GM18520 (cell line): ENCODE measurements at regions not wholly inside any gene's neighbourhood (a gene's known extent, or its start where the extent isn't known, plus 50 kb on each side); places are given as distances from the start of the nearest gene placed in this dataset.

Source experiments
- ATAC-seq: cut with Tn5 transposase; IDR thresholded peaks from one replicate; pipeline ENCODE4 v1.9.1; 2021; ENCODE audit not compliant: unreplicated experiment

DNA sequence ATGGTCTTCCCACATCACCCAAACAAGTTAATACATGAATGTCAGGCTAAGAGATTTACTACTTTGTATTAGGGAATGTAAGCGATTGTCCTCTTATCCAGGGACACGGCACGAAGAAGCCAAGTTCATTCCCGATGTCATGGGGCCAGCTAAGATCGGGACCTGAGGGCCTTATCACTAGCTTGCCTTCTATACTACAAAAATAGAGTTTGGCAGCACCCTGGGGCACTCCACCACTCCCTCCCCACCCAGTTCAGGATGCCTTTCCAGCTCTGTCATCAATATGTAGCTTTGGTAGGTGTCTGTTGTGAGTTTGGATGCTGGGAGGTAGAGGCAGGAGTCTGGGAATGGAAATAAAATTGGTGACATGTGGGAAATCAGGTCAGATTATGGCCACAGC lies 197.5 kb downstream of the ATG4C start:
- ATAC-seq = no peak

DNA sequence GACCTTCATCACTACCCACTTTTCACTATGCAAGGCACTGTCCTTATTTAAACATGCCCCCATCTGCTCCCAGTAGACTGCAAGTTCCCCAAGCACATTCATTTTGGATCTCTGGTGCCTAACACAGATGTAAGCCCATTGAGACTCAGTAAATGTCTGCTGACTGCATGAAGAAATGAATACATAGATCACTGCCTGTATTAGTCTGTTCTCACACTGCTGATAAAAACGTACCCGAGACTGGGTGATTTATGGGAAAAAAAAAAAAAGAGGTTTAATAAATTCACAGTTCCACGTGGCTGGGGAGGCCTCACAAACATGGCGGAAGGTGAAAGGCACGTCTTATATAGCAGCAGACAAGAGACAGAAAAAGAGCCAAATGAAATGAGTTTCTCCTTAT lies 204.9 kb downstream of the ATG4C start:
- ATAC-seq = no peak

DNA sequence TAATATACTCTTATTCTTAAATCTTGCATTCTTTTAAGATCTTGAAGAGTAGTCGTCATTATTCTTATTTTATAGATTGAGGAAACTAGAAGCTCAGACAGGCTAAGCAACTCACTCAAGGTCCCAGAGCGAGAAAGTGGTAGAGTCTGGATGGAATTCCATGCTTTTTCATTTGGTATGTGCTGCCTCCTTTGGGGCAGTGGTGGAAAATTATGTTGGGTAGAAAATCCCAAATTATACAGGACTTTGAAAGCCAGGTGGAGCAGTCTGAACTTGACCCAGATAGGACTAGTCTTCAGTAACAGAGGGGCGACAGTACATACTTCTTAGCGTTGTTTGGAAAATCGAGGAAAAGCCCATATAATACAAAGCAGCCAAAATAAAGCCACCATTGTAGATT lies 205.6 kb downstream of the ATG4C start:
- no peak for ATAC-seq

DNA sequence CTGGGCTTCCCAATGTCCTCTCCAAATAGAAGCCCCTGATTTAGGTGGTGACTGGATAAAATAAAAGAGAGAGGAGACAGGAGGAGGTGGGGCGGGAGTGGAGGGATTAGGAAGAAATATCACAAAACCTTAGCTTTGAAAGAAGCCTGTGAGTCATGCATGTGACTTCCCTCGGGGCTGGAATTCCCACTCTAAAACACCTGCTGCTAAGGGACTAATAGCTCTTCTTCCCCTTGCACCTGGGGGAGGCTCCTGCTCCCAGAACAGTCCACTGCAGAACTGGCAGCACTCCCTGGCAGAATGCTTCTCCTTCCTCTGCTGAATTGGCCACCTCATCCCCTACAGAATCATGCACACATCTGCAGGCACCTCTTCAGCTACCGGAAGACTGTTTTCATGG lies 207.2 kb downstream of the ATG4C start:
- no peak for ATAC-seq

DNA sequence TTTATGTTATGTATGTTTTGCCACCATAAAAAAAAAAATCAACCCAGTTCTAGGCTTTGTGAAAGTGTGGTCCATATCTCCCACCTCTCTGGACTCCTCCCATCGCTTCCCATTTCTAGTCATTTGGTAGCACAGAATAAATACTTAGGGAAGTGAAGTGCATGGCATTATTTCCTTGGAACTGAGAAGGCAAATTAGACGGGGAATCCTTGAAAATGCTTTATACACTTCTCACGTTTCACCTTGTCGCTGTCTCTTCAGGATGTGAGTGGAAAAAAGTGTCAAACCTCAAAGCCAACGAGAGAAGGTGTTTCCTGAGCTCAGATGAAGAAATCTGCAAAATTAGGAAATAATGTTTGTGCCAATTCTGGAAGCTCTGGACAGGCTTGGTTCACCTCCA lies 209.9 kb downstream of the ATG4C start:
- ATAC-seq = no peak

DNA sequence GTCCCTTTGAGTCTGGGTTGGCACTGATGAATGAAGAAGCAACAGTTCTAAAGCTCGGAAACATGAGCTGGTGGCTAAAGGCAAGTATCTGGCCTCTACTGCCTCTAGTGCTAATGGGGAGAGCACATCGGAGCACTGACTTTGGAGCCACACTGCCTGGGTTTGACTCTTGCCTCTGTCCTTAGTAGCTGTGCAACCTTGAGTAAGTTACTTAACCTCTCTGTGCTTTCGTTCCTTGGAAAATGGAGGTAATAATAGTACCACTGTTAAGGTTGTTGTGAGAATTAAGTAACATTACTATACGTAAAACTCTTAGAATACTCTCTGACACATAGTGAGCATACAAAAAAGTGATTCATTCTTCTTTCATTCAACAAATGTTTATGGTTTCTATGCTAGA lies 211.2 kb downstream of the ATG4C start:
- no peak for ATAC-seq

DNA sequence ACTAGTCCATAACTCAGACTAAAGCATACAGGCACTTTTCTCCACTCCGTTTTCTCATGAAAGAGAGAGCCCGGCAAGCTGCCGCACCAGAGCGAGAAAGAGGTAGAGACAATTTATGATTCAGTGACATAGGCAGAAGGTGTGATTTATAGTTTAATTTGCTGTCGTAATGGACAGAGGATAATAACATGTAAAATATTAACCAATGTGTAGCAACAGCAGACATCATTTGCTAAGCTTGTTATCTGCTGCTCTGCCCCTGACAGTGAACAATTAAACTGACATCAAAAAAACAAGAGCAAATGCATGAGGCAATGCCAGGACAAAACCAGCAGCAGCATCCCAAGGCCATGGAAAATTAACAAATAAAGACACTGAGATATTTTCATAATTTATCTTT lies 214.0 kb downstream of the ATG4C start:
- no peak for ATAC-seq

DNA sequence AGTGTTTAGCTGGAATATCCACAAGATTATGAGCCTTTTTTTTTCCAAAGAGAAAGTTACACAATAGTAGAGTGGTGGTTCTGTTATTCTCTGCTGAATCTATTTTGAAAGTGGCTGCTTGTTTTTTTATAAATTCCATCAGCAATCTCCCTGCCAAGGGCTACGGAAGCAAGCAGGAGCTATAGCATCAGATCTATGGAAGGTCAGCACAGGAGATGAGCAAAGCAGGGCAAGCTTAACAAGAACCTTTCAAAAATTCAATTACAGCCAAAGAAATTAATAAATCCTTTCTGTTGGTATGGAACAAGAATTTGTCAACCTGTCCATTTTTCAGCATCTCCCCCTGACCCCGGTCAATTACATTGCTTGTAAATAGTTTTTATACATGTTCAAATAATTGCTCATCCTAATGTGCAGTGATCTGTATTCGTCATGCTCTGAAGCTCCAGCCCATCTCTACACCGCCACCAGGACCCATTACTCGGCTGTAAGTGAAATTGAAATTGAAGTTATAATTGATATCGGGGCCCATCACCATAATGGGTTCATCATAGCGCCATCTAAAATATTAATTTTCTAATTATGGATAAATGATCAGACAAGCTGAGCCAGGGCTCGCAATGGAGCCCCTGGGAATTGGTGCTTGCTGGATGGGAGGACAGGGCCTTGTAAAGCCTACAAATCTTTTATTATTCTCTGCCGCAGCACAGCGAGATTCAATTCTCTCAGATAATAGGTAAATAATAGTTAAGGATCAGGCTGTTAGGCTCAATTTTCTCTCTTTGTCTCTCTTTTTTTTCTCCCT lies 215.1 kb downstream of the ATG4C start:
- ATAC-seq = no peak

DNA sequence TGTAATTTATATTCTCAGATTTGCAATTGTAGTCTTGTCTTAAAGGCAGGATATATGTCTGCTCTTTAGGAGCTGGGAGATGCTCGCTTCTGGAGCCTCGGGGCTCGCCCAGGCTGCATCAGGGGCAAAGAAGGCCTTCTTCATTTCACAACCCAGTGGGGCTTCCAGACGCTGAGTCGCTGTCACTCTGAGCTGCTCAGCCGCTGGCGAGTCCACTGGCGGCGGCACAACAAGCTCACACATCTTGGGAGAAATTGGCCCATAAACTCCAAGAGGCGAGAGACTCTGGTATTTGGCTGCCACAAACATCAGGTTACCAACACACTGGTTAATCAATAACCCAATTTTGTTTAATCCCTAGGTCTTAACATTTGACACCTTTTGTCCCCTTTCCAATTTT lies 216.6 kb downstream of the ATG4C start:
- no peak for ATAC-seq

DNA sequence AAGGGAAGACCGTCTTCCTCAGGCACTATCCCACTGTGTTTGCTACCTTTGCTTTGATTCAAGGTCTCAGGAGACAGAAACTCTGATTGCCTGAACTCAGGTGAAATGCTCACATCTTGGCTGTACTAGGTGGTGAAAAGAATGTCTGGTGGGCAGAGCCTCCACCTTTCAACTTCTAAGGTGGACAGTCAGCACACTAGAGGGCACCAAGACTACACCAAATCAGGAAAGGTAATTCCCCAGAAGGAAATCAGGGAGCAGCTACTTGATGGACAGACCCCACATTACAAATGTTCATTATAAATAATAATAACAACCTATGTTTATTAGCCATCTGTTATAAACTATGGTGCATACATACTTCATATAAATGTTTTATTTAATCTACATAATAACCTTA lies 220.9 kb downstream of the ATG4C start:
- no peak for ATAC-seq

DNA sequence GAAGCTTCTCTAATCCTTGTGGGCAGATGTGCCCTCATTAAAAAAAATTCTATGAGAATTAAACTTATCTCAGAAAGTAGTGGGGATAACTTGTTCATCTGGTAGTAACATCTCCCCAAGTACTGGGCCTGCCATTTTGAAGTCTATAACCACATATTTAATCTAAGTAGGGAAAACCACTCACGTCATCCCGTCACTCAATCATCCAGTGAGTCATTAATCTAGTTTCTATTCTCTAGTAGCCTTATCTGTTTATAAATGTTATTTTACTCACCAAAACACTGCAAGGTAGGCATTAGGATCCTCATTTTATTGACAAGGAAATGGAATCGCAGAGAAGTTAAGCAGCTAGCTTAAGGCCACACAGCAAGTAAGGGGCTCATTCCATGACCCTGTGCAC lies 221.9 kb downstream of the ATG4C start:
- no peak for ATAC-seq

DNA sequence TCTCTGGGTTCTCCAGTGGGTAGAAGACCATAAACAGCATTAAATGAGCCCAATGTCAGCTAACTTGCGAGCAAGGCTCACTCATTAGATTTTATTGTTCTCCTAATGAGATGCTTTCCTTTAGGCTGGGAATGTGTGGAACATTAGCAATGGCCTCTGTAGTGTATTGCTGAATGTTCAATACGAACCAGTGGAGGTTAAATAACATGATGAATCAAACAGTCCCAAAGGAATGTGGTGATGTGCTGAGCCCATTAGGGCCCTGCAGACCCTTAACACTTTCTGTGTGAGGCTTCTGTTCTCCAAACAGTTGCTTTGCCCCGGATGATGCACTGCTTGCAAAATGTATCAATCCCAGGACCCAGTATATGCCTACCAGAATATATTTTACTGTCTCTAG lies 225.5 kb downstream of the ATG4C start:
- no peak for ATAC-seq

DNA sequence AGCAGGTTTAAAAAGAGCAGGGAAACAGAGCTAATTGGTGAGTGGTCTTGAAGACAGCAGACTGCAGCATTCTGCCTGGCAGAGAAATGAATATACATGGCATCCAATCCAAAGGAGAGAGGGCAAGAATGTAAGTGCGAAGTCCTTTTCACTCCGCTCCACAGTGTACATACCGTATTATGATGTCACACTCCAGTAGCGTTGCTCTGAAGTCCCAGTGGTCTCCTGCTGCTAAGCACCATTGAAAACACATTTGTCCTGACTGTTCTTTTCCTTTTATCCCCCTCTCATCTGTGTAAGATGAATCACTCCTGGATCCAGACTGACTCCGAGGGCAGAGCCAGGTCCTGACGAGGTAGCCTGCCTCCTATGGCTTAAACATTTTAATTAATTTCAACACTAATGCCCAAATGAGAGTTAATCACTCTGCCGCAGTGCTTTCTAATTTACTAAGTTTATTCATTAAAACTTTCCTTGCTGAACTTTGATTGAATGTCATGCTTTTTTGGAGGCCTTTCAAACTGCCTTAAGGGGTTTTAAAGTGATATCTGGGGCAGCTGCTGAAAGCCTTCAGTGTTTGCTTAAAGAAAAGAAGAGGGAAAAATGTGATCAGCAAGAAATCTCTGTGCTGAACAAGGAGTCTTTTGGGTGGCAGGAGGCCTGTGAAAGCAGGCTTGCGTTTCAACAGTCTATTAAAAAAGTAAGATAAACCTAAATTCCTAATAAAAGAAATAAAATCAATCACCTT lies 227.2 kb downstream of the ATG4C start:
- no peak for ATAC-seq

DNA sequence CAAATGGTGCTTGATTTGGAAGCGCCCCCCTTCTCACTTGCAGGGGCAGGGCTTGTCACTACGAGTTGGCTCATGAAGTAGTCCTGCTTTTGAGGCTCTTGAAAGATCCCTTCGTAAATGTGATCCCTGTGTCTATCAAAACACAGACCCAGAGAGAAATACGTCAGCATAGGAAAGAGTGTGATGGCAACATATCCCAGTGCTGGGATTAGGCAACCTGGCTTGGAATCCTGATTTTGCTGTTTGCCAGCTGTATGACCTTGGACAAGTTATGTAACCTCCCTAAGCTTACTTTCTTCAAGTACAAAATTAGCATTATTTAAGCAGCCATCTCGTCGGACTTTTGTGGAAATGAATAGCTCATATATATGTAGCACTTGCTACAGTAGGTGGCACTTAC lies 228.4 kb downstream of the ATG4C start:
- no peak for ATAC-seq

DNA sequence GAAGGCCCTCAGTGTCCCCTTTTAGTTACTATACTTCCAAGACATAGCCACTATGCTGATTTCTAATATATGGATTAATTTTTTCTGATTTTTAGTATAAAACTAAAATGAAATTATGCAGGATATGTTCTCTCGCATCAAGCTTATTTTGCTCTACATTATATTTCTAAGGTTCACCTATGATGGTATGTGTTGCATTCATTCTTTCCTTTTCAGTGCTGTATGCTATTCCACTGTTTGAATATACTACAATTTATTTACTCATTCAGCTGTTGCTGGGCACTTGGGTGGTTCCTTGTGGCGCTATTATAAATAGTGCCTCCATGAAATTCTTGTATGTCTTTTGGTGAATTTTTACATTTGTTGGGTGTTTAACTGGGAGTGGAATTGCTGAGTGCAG lies 230.3 kb downstream of the ATG4C start:
- no peak for ATAC-seq

DNA sequence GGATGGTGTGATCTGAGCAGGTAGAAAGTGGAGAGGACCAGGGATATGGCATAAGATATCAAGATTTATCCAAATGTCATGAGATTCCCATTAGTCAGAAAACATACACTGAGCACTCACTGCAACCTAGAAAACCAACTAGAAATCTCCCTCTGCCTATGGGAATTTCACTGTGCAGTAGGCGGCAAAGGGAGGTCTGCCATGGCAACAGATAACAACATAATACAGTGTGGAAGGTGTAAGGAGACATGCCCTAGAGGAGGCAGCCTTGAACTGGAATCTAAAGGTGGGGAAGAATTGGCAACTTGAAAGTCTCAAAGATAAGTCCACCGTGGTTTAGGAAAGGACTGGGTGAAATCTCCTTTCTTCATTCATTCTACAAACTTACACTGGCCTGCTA lies 238.4 kb downstream of the ATG4C start:
- no peak for ATAC-seq

DNA sequence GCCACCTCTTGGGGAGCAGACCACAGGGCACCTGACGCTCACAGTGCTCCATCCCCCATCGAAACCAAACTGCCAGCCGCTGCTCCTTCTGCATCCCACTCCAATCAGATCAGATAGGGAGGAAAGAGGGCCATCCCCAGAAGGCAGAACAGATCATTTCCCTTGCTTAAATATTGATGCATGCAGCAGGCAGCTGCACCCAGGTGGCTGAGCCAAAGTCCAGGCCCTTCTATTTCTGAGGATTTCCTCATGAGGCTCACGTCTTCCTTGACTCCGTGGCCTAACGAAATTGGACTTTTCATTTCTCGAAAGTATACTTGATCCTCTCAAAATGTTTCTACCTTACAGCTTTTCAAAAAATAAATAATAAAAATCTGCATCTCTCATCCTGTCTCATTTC lies 239.2 kb downstream of the ATG4C start:
- no peak for ATAC-seq

DNA sequence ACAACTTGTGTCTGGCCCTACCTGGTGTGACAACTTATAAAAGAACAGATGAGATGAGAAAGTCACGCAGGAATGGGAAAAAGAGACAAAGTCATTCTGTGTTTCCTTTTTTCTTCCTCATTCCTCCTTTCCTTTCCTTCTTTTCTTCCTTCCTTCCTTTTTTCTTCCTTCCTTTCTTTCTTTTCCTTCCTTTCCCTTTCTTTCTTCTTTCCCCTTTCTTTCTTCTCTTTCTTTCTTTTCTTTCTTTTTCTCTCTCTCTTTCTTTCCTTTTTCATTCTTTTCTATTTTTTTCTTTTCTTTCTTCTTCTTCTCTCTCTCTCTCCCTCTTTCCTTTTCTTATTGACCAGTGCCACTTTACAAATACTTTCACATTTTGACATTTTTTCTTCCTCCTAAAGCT lies 239.7 kb downstream of the ATG4C start:
- no peak for ATAC-seq

DNA sequence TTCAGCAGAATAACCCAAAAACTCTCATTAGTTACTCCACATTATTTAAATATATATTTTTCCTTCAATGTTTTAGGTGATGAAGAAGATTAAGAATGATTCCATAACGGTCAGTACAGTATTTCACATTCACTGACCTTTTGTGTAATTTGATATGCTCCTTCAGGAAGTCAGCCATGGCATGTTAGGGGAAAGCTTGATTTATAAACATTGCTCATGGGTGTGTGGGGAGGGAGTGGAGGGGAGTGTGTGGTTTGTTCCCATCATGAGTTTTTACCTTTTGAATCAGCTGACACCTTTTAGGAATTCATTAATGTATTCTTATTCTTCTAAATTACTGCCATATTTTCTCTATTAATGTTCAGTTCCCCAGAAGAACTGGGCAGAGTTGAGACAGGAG lies 240.2 kb downstream of the ATG4C start:
- no peak for ATAC-seq

DNA sequence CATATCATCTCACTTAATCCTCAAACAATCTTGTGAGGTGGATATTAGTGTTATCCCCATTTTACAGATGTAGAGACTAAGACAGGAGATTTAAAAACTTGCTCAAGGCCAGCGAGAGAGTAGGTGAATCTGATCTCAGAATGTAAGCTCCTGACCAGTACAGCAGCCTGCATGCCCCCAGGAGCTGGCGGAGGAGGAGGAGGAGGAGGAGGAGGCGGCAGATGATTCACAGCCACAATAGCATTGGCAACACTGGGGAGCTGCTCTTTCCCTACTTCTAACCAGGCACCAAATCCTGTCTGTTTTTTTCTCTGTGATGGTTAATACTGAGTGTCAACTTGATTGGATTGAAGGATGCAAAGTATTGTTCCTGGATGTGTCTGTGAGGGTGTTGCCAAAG lies 243.2 kb downstream of the ATG4C start:
- ATAC-seq = no peak

DNA sequence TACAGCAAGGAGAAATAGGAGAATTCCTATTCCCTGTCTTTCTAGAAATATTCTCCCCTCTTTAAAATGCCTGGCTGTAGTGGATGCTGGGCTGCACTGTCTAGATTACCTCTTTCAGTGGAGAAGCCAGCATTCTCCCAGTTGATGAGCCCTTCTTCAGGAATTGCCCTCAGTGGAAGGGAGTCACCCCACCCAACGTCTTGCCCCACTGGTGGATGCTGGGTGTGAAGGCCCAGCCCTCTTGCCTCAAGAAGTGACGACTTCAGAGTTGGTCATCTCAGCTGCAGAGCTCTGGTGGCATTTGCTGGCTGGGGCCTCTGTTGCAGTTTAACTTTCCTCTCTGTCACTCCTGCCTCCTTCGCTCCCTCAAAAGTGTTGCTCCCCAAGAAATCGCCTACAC lies 248.2 kb downstream of the ATG4C start:
- no peak for ATAC-seq

DNA sequence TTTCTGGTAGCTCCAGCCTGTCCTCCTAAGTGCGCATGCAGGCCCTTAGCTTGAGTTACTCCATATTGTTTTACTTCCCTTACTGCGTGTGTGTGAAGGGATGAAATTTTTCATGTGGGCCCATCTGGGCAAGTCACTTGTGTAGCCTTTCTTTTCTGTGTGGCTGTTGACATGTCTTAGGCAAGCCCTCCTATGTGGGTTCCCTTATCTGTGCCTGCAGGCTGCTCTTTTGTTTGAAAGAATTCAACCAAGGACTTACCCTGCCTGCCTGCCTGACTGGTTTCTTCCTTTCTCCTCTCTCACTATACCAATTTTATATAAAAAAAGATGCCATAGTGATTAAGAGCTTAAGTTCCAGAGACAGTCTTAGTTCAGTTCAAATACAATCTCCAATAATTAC lies 249.3 kb downstream of the ATG4C start:
- ATAC-seq = no peak

DNA sequence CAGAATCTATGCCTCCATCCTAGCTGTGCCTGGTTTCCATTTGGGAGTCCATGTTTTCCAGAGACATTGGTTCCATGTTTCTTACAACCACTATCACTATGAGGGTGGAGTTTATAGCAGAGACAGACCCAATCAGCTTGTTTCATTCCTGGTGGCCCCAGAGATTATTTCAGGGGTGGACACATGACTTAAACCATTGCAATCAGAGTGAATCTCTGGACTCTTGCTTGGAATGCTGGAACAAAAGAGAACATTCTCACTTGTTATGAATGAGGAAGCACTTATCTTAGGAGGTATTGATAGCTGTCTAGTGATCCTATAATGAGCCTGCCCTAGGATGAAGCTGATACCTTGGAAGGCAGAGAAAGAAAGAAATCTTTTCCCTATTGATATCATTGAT lies 250.3 kb downstream of the ATG4C start:
- ATAC-seq = no peak
